Neuronal stem cell (in vitro differentiated cells): ENCODE measurements at regions not wholly inside any gene's neighbourhood (a gene's known extent, or its start where the extent isn't known, plus 50 kb on each side); places are given as distances from the start of the nearest gene placed in this dataset.

ENCODE experiments used
- DNase-seq: peaks from one replicate; pipeline ENCODE4 v3.0.0-alpha.2; 2013; ENCODE audit warnings: low spot score
- H2AFZ ChIP-seq: one replicate; pipeline ENCODE4 v1.6.1; 2013; ENCODE audit warnings: mild to moderate bottlenecking, low read length, inconsistent platforms
- H2AK5ac ChIP-seq: 2 replicates; pipeline ENCODE4 v1.6.1; 2013; ENCODE audit warnings: low read depth, mild to moderate bottlenecking, inconsistent platforms, low read length, moderate library complexity, mixed read lengths
- H2BK120ac ChIP-seq: 2 replicates; pipeline ENCODE4 v1.6.1; 2013; ENCODE audit warnings: low read depth, mild to moderate bottlenecking, inconsistent platforms, low read length, moderate library complexity, mixed read lengths
- H2BK12ac ChIP-seq: one replicate; pipeline ENCODE4 v1.6.1; 2013; ENCODE audit warnings: low read length, inconsistent platforms
- H2BK15ac ChIP-seq: 2 replicates; pipeline ENCODE4 v1.6.1; 2013; ENCODE audit warnings: mild to moderate bottlenecking, low read length, inconsistent platforms, mixed read lengths
- H2BK5ac ChIP-seq: one replicate; pipeline ENCODE4 v1.6.1; 2013; ENCODE audit warnings: inconsistent platforms, mild to moderate bottlenecking, low read length, moderate library complexity
- H3K14ac ChIP-seq: one replicate; pipeline ENCODE4 v1.6.1; 2013; ENCODE audit warnings: low read length, inconsistent platforms
- H3K18ac ChIP-seq: 2 replicates; pipeline ENCODE4 v1.6.1; 2013; ENCODE audit warnings: low read length, inconsistent platforms
- H3K23ac ChIP-seq: 2 replicates; pipeline ENCODE4 v1.6.1; 2013; ENCODE audit warnings: low read depth, mild to moderate bottlenecking, mixed read lengths, low read length, inconsistent platforms; ENCODE audit not compliant: poor library complexity
- H3K27ac ChIP-seq: replicated peaks from 3 replicates; pipeline ENCODE4 v1.5.1; 2013; ENCODE audit warnings: low read length, inconsistent platforms
- H3K27me3 ChIP-seq, 3 experiments: 2 replicates each; pipeline ENCODE4 v1.6.1; 2013; ENCODE audit warnings: low read length in 3 of 3, mild to moderate bottlenecking in 2 of 3, inconsistent platforms in 1 of 3, low read depth in 1 of 3, mixed read lengths in 1 of 3, moderate library complexity in 1 of 3; ENCODE audit not compliant: control insufficient read depth in 3 of 3, insufficient read depth in 3 of 3
- H3K36me3 ChIP-seq, 2 donors: replicated peaks in 1 of 2; 2 replicates each; pipeline ENCODE4 v1.6.1; 2013; ENCODE audit warnings: low read length in 2 of 2; ENCODE audit not compliant: control insufficient read depth in 2 of 2, insufficient read depth in 2 of 2
- H3K4ac ChIP-seq: 2 replicates; pipeline ENCODE4 v1.6.1; 2013; ENCODE audit warnings: inconsistent platforms, mild to moderate bottlenecking, low read length, moderate library complexity
- H3K4me1 ChIP-seq, 2 donors: 1 replicate in 1 of 2; 2 replicates in 1 of 2; pipeline ENCODE4 v1.6.1; 2013; ENCODE audit warnings: low read length in 2 of 2, low read depth in 1 of 2; ENCODE audit not compliant: control insufficient read depth in 2 of 2, insufficient read depth in 1 of 2
- H3K4me2 ChIP-seq: one replicate; pipeline ENCODE4 v1.6.1; 2013; ENCODE audit warnings: mild to moderate bottlenecking, low read length, inconsistent platforms; ENCODE audit not compliant: insufficient read depth, poor library complexity, severe bottlenecking
- H3K4me3 ChIP-seq, 2 donors: 2 replicates each; pipeline ENCODE4 v1.5.1; 2013; ENCODE audit warnings: low read length in 2 of 2, mild to moderate bottlenecking in 2 of 2, inconsistent platforms in 1 of 2, moderate library complexity in 1 of 2
- H3K79me1 ChIP-seq: one replicate; pipeline ENCODE4 v1.6.1; 2013; ENCODE audit warnings: low read depth, mild to moderate bottlenecking, inconsistent platforms, low read length, moderate library complexity
- H3K9ac ChIP-seq: one replicate; pipeline ENCODE4 v1.6.1; 2013; ENCODE audit warnings: mild to moderate bottlenecking, low read depth, low read length, inconsistent platforms; ENCODE audit not compliant: poor library complexity
- H3K9me3 ChIP-seq, 2 donors: replicated peaks in 1 of 2; 2 replicates each; pipeline versions ENCODE3 to v1.6.1; 2013; ENCODE audit warnings: low read length in 2 of 2, mild to moderate bottlenecking in 2 of 2, inconsistent platforms in 1 of 2, low read depth in 1 of 2, mixed read lengths in 1 of 2, moderate library complexity in 1 of 2; ENCODE audit not compliant: control insufficient read depth in 2 of 2, insufficient read depth in 1 of 2
- H4K8ac ChIP-seq: one replicate; pipeline ENCODE4 v1.6.1; 2013; ENCODE audit warnings: low read depth, mild to moderate bottlenecking, inconsistent platforms, low read length, moderate library complexity
- H4K91ac ChIP-seq: one replicate; pipeline ENCODE4 v1.6.1; 2013; ENCODE audit warnings: low read length, low read depth, mild to moderate bottlenecking, inconsistent platforms; ENCODE audit not compliant: poor library complexity
- WGBS, 2 donors: extraction: QIAGEN DNeasy Blood & Tissue Kit; methylation state at CpG; one replicate each; pipeline ENCODE4 v1.1.7; 2013; ENCODE audit warnings: missing lambda C conversion rate in 2 of 2, mixed read lengths in 1 of 2; ENCODE audit not compliant: insufficient read length in 2 of 2, insufficient replicate concordance in 1 of 2; ENCODE audit errors: extremely low coverage in 2 of 2; 5-methylcytosine and 5-hydroxymethylcytosine counted together

GRCh38 chr1:117678246-117678977, 72.6 kb downstream of the TENT5C start:
- H2AK5ac ChIP-seq: no peak overlapping the region
- H3K27me3 ChIP-seq: peaks cover 0 to 6% (median 0%) of the 10 kb centered on the region in 3 experiments
- no peak overlapping the region for H3K4me2 ChIP-seq
- no peaks in the 10 kb centered on the region for H3K4me1 ChIP-seq
- no peak overlapping the region for H2BK12ac ChIP-seq
- no peak overlapping the region for H3K4ac ChIP-seq
- H3K4me3 ChIP-seq: no peak overlapping the region
- no CpG with 5 or more reads among the region's 5 CpGs for WGBS, 2 donors
- no peak overlapping the region for H3K27ac ChIP-seq
- no peaks in the 10 kb centered on the region for H3K9me3 ChIP-seq
- no peak for DNase-seq
- peak overlapping the region; percentile 2 for H3K23ac ChIP-seq
- H3K79me1 ChIP-seq: no peaks in the 10 kb centered on the region
- no peak overlapping the region for H2BK120ac ChIP-seq
- H3K9ac ChIP-seq: no peak overlapping the region
- H2AFZ ChIP-seq: no peak overlapping the region
- no peak overlapping the region for H4K8ac ChIP-seq
- H3K36me3 ChIP-seq: no peaks in the 10 kb centered on the region
- H2BK15ac ChIP-seq: no peak overlapping the region
- H3K18ac ChIP-seq: no peak overlapping the region
- no peak overlapping the region for H4K91ac ChIP-seq
- H2BK5ac ChIP-seq: no peak overlapping the region
- H3K14ac ChIP-seq: no peak overlapping the region

- Histone ChIP-seq H3K23ac (no peak overlapping the region), H3K4me2 (no peak overlapping the region), H3K4me1 (no peaks in the 10 kb centered on the region), H3K4me3 (no peak overlapping the region), H2BK120ac (no peak overlapping the region), H3K27me3 (peaks cover 0 to 1% (median 0%) of the 10 kb centered on the region in 3 experiments), H3K9me3 (no peaks in the 10 kb centered on the region), H2BK15ac (no peak overlapping the region), H2AK5ac (no peak overlapping the region), H3K14ac (no peak overlapping the region), H3K9ac (no peak overlapping the region), H2BK5ac (no peak overlapping the region), H2AFZ (no peak overlapping the region), H3K79me1 (no peaks in the 10 kb centered on the region), H3K36me3 (no peaks in the 10 kb centered on the region), H2BK12ac (no peak overlapping the region), H4K91ac (no peak overlapping the region), H4K8ac (no peak overlapping the region), H3K27ac (no peak overlapping the region), H3K18ac (no peak overlapping the region), H3K4ac (no peak overlapping the region)
- WGBS, 2 donors: no CpG with 5 or more reads among the region's 3 CpGs
- DNase-seq: no peak
These were observed 73.5 kb downstream of the TENT5C start for GRCh38 chr1:117679299-117679698.

- no peak overlapping the region for H3K4ac ChIP-seq
- H4K8ac ChIP-seq: no peak overlapping the region
- no peak overlapping the region for H2AK5ac ChIP-seq
- no peaks in the 10 kb centered on the region for H3K79me1 ChIP-seq
- H2BK120ac ChIP-seq: no peak overlapping the region
- H2BK12ac ChIP-seq: no peak overlapping the region
- WGBS, 2 donors: no CpG with 5 or more reads among the region's 4 CpGs
- no peak overlapping the region for H3K14ac ChIP-seq
- no peaks in the 10 kb centered on the region for H3K4me1 ChIP-seq
- no peak overlapping the region for H3K18ac ChIP-seq
- H3K9me3 ChIP-seq: no peaks in the 10 kb centered on the region
- no peak overlapping the region for H3K23ac ChIP-seq
- H2BK5ac ChIP-seq: no peak overlapping the region
- H4K91ac ChIP-seq: no peak overlapping the region
- no peaks in the 10 kb centered on the region for H3K36me3 ChIP-seq
- H2BK15ac ChIP-seq: no peak overlapping the region
- H3K4me2 ChIP-seq: no peak overlapping the region
- no peak overlapping the region for H3K27ac ChIP-seq
- H3K9ac ChIP-seq: no peak overlapping the region
- no peaks in the 10 kb centered on the region for H3K27me3 ChIP-seq
- no peak overlapping the region for H3K4me3 ChIP-seq
- DNase-seq: no peak
- H2AFZ ChIP-seq: no peak overlapping the region
These were observed 74.0 kb downstream of the TENT5C start for GRCh38 chr1:117679868-117680267.

GRCh38 chr1:117680316-117681002, 74.6 kb downstream of the TENT5C start:
- H2BK120ac ChIP-seq: no peak overlapping the region
- no peak overlapping the region for H3K18ac ChIP-seq
- H2BK5ac ChIP-seq: no peak overlapping the region
- no peak overlapping the region for H4K8ac ChIP-seq
- H2BK15ac ChIP-seq: no peak overlapping the region
- H3K27ac ChIP-seq: no peak overlapping the region
- H3K23ac ChIP-seq: no peak overlapping the region
- H2AK5ac ChIP-seq: no peak overlapping the region
- no peak overlapping the region for H3K4ac ChIP-seq
- H3K27me3 ChIP-seq: no peaks in the 10 kb centered on the region
- H2BK12ac ChIP-seq: no peak overlapping the region
- DNase-seq: no peak
- no peak overlapping the region for H3K14ac ChIP-seq
- H2AFZ ChIP-seq: no peak overlapping the region
- H3K9me3 ChIP-seq: no peaks in the 10 kb centered on the region
- H4K91ac ChIP-seq: no peak overlapping the region
- no peak overlapping the region for H3K9ac ChIP-seq
- WGBS, 2 donors: no CpG with 5 or more reads among the region's 9 CpGs
- H3K36me3 ChIP-seq: no peaks in the 10 kb centered on the region
- no peak overlapping the region for H3K4me3 ChIP-seq
- no peaks in the 10 kb centered on the region for H3K4me1 ChIP-seq
- no peak overlapping the region for H3K4me2 ChIP-seq
- no peaks in the 10 kb centered on the region for H3K79me1 ChIP-seq
